Heart left ventricle (tissue), 13 donors: ENCODE measurements at regions not wholly inside any gene's neighbourhood (a gene's known extent, or its start where the extent isn't known, plus 50 kb on each side); places are given as distances from the start of the nearest gene placed in this dataset.

Source experiments
- CTCF ChIP-seq, 12 donors: fragments of 200-600 bp; sonication (generic) in 4 of 12; IDR thresholded peaks; one replicate each; pipeline versions ENCODE4 v1.5.0 to v1.8.0; 2018 to 2022; ENCODE audit warnings: antibody characterized with exemption in 12 of 12, mild to moderate bottlenecking in 5 of 12
- POLR2A ChIP-seq, 2 donors: fragments of 450-650 bp; IDR thresholded peaks; one replicate each; pipeline ENCODE4 v1.6.1; 2017; ENCODE audit warnings: antibody characterized with exemption in 2 of 2, mild to moderate bottlenecking in 2 of 2, moderate library complexity in 2 of 2
- donor health status: ischemic (EF 13 %, LVEDD 7.1; RV severe dilation, severe dysfunction).
- donor health status: DM: no; HTN: yes; CAD: no.
- donor health status: DM: no; HTN: no; CAD: no.
- donor health status: ischemic (EF 25% LVEDD 6.9; RV normal size, moderate dysfunction).
- donor health status: ischemic (EF 25% LVEDD 5.7; RV mildly dilated, moderate dysfunction).
- donor health status: ischemic (EF 35%, LVEDD 5.7; RV mildly dilated, moderate dysfunction).
- donor health status: nonischemic (EF 11% LVEDD 7.7; RV severe dilation, severe dysfunction).
- donor health status: DM: yes; HTN: yes; CAD: no.
- donor health status: PGD.
- donor health status: ischemic (EF 29% LVEDD 5.4; RV normal size, mild dysfunction).
- donor health status: nonischemic (EF 23%, LVEDD 6.1; RV moderate dilation, normal function).

GRCh38 chr5:38193015-38193581 is 65.3 kb upstream of the EGFLAM start:
- TF ChIP-seq CTCF (IDR thresholded peaks at IDR 0.05), result peak; percentile 76 to 92 (median 84)
- no peak for TF ChIP-seq POLR2A (IDR thresholded peaks at IDR 0.05)
